ENCODE measurements at regions not wholly inside any gene's neighbourhood (a gene's known extent, or its start where the extent isn't known, plus 50 kb on each side); places are given as distances from the start of the nearest gene placed in this dataset.
A peak's percentile ranks its signal among the peaks of the same experiment; 100 is the strongest.

- Histone ChIP-seq H3K27me3 (replicated peaks) (no peaks in the 10 kb centered on the region), H3K36me3 (replicated peaks) (no peaks in the 10 kb centered on the region), H3K4me3 (ENCODE audit: low read depth, low read length) (no peak overlapping the region), H3K27ac (no peak overlapping the region)
- in situ Hi-C loops (cut with HindIII; ENCODE audit: low pct_ligation_motif_present, low sequenced_read_pairs): no loop called here
- peak; percentile 69 for DNase-seq
- TF ChIP-seq, protein P1, sequence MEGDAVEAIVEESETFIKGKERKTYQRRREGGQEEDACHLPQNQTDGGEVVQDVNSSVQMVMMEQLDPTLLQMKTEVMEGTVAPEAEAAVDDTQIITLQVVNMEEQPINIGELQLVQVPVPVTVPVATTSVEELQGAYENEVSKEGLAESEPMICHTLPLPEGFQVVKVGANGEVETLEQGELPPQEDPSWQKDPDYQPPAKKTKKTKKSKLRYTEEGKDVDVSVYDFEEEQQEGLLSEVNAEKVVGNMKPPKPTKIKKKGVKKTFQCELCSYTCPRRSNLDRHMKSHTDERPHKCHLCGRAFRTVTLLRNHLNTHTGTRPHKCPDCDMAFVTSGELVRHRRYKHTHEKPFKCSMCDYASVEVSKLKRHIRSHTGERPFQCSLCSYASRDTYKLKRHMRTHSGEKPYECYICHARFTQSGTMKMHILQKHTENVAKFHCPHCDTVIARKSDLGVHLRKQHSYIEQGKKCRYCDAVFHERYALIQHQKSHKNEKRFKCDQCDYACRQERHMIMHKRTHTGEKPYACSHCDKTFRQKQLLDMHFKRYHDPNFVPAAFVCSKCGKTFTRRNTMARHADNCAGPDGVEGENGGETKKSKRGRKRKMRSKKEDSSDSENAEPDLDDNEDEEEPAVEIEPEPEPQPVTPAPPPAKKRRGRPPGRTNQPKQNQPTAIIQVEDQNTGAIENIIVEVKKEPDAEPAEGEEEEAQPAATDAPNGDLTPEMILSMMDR (IDR thresholded peaks at IDR 0.05; ENCODE audit: low read depth, low read length, missing control alignments): peak; percentile 77
Measured at GRCh38 chr14:54175298-54175942, 218.8 kb upstream of the BMP4 start.

GRCh38 chr14:54177019-54177418 is 219.8 kb upstream of the CDKN3 start:
- DNase-seq: no peak
- Histone ChIP-seq H3K27me3 (replicated peaks) (no peaks in the 10 kb centered on the region), H3K36me3 (replicated peaks) (no peaks in the 10 kb centered on the region), H3K27ac (no peak overlapping the region), H3K4me3 (ENCODE audit: low read depth, low read length) (no peak overlapping the region)
- in situ Hi-C loops (cut with HindIII; ENCODE audit: low pct_ligation_motif_present, low sequenced_read_pairs): no loop called here
- TF ChIP-seq, protein P1 (IDR thresholded peaks at IDR 0.05; ENCODE audit: low read depth, low read length, missing control alignments): no peak

DNA sequence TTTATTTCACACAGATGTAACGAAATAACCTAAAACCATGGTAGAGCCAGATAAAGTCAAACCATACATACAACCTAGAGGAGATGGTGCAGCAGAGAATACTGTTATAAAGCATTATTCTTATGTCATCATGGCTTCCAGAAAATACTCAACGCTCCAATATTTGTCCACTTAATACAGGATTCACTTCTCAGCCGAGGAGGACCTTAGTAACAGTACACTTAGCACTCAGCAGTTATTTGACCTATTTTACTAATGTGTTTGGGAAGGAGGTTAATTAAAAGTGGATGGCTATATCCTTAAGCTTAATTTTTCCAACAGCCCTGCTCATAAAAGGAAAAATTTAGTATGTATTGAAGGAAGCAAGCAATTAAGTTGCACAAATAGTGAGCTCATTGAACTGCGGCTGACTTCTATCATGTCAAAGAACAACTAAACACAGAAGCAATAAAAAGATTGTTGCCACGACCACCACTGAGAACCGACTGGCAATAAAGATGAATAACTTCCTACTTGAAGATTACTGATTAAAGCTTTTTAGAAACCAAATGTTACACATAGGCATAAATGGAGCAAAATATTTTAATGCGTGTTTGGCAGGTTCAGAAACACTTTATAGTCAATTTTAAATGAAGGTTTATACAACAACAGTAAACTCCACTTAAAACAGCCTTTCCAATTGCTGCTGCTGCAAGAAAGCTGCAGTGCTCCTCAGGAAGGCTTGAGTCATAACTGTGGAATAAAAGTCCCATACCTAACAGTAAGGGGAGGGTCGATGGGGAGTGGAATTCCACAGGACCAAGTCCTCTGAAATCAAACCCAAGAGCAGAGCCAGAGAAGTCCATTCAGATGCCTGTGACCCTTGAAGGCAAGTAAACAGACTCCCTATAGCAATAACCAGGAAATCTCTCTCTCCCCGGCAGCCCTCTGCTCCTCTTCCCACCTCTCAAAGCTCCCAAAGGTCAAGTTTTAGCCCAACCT is 218.9 kb upstream of the CDKN3 start:
- Histone ChIP-seq H3K4me3 (ENCODE audit: low read depth, low read length) (no peak overlapping the region), H3K36me3 (replicated peaks) (no peaks in the 10 kb centered on the region), H3K27me3 (replicated peaks) (no peaks in the 10 kb centered on the region), H3K27ac (no peak overlapping the region)
- peak; percentile 10 for DNase-seq
- TF ChIP-seq, protein P1 (IDR thresholded peaks at IDR 0.05; ENCODE audit: low read depth, low read length, missing control alignments): no peak
- in situ Hi-C loops (cut with HindIII; ENCODE audit: low pct_ligation_motif_present, low sequenced_read_pairs): no loop called here

DNA sequence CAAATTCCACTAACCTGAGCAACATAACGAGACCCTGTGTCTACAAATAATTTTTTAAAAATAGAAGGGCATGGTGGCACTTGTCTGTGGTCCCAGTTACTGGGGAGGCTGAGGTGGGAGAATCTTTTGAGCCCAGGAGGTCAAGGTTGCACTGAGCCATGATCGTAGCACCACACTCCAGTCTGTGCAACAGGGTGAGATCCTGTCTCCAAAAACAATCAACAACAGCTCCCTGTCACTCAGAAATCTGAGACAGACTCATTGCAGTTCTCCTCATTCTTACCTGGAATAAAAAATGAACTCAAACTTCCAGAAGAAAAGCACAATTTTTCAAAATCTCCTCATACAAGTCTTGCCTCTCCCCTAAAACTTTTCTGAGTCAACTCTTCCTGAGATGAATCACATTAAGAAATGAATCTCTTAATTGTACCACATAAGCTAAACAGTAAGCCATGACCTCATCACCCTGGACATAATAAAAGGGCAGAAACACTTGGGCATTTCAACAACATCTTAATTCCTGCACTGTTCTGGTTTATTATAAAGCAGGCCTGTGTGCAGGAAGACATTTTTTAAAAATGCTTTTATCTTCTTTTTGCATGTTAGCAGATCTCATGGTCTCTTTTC is 214.3 kb upstream of the CDKN3 start:
- in situ Hi-C loops (cut with HindIII; ENCODE audit: low pct_ligation_motif_present, low sequenced_read_pairs): no loop called here
- no peaks in the 10 kb centered on the region for H3K36me3 ChIP-seq (replicated peaks)
- TF ChIP-seq, protein P1 (IDR thresholded peaks at IDR 0.05; ENCODE audit: low read depth, low read length, missing control alignments): no peak
- H3K27ac ChIP-seq: no peak overlapping the region
- no peak overlapping the region for H3K4me3 ChIP-seq (ENCODE audit: low read depth, low read length)
- H3K27me3 ChIP-seq (replicated peaks): no peaks in the 10 kb centered on the region
- DNase-seq: no peak

DNA sequence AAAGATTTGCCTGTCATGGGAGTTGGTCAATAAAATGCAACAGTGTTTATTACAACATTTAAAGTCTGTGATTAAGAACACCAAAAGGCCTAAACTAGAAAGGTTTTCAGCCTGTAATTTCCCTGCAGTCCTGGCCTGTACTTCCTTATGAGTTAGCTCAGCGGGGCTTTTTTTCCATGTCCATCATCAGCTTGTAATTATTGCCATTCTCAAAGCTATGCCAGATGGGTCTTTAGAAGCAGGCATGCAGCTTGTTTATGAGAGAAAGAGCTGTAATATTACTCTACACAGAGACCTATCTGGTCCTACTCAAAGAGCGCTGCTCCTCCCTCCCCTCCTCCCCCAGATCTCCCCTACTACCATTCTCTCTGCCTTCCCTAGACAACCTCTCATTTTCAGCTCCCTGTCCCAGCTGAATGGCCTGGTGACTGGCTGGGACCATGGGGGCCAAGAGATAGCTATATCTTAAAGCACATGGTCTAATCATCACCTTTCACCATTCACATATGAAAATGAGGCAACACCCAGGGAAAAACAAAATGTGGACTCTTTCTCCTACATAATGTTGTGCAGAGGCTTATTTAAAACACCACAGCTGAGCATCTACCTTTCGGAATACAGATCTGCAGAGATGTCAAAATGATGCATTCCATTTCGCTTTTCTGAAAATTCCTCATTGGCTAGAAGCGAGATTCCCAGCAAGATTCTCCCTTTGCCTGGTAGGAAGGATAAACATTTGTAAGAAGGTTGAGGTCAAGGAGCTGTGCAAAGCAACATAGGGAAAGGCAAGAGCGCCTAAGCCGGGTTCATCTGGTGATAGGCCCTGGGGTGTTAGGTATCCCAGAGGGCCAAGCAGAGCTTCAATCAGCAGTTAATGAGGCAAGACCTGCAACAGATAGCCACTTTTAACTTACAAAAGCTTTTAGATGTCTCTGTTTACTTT is 209.7 kb upstream of the CDKN3 start:
- no peaks in the 10 kb centered on the region for H3K36me3 ChIP-seq (replicated peaks)
- in situ Hi-C loops (cut with HindIII; ENCODE audit: low pct_ligation_motif_present, low sequenced_read_pairs): no loop called here
- TF ChIP-seq, protein P1 (IDR thresholded peaks at IDR 0.05; ENCODE audit: low read depth, low read length, missing control alignments): no peak
- no peak overlapping the region for H3K4me3 ChIP-seq (ENCODE audit: low read depth, low read length)
- DNase-seq: no peak
- H3K27me3 ChIP-seq (replicated peaks): no peaks in the 10 kb centered on the region
- no peak overlapping the region for H3K27ac ChIP-seq

Measured in brain microvascular endothelial cell (primary cell).